ENCODE measurements at regions not wholly inside any gene's neighbourhood (a gene's known extent, or its start where the extent isn't known, plus 50 kb on each side); places are given as distances from the start of the nearest gene placed in this dataset.

- no peak for TF ChIP-seq ZFP3 (CRISPR knock-in tag; IDR thresholded peaks at IDR 0.05)
- TF ChIP-seq GLIS3 (CRISPR knock-in tag; IDR thresholded peaks at IDR 0.05) = no peak
- TF ChIP-seq RARB (CRISPR knock-in tag; IDR thresholded peaks at IDR 0.05) = no peak
- TF ChIP-seq OSR1 (CRISPR knock-in tag; IDR thresholded peaks at IDR 0.05) = no peak
- no peak for TF ChIP-seq CSDC2 (CRISPR knock-in tag; IDR thresholded peaks at IDR 0.05)
- no peak for TF ChIP-seq ZNF8 (CRISPR knock-in tag; IDR thresholded peaks at IDR 0.05)
- no peak for TF ChIP-seq PATZ1 (CRISPR knock-in tag; IDR thresholded peaks at IDR 0.05; ENCODE audit: borderline replicate concordance)
- no peak for TF ChIP-seq POU6F1 (CRISPR knock-in tag; IDR thresholded peaks at IDR 0.05; ENCODE audit: borderline replicate concordance, low read depth)
- no peak for TF ChIP-seq TOX (CRISPR knock-in tag; IDR thresholded peaks at IDR 0.05; ENCODE audit: borderline replicate concordance)
- no peak for TF ChIP-seq ZFP30 (CRISPR knock-in tag; IDR thresholded peaks at IDR 0.05)
- TF ChIP-seq BACH2 (CRISPR knock-in tag; IDR thresholded peaks at IDR 0.05; ENCODE audit: borderline replicate concordance) = no peak
- TF ChIP-seq ZC3H10 (CRISPR knock-in tag; IDR thresholded peaks at IDR 0.05) = no peak
- no peak for TF ChIP-seq TCF4 (CRISPR knock-in tag; IDR thresholded peaks at IDR 0.05; ENCODE audit: borderline replicate concordance)
Measured at GRCh38 chr6:164911873-164912580, 397.4 kb downstream of the C6orf118 start.

Data from SK-N-SH treated with all-trans-retinoic acid at 6 μM for 48 hours (cell line).